Epithelial cell of esophagus (primary cell): ENCODE measurements at regions not wholly inside any gene's neighbourhood (a gene's known extent, or its start where the extent isn't known, plus 50 kb on each side); places are given as distances from the start of the nearest gene placed in this dataset.

ENCODE experiments used
- DNase-seq: peaks from one replicate; pipeline ENCODE4 v3.0.0; 2010; ENCODE audit warnings: low read depth
- H3K4me3 ChIP-seq: 2 replicates; pipeline ENCODE4 v1.5.1; 2011; ENCODE audit warnings: mild to moderate bottlenecking, low read length, control low read depth
- CTCF ChIP-seq: IDR thresholded peaks from 2 replicates; pipeline ENCODE4 v1.5.1; 2011; ENCODE audit warnings: low read depth, mild to moderate bottlenecking, low read length, control low read depth, inconsistent platforms; ENCODE audit not compliant: insufficient read depth; ENCODE audit errors: missing control alignments

- TF ChIP-seq CTCF: no peak
- no peak for DNase-seq
- H3K4me3 ChIP-seq: no peak overlapping the region
These were observed 450.0 kb downstream of the RPS24 start for GRCh38 chr10:78483641-78484040.

- no peak for TF ChIP-seq CTCF
- DNase-seq: no peak
- H3K4me3 ChIP-seq: no peak overlapping the region
These were observed 455.4 kb downstream of the RPS24 start for GRCh38 chr10:78489034-78489433.

DNA sequence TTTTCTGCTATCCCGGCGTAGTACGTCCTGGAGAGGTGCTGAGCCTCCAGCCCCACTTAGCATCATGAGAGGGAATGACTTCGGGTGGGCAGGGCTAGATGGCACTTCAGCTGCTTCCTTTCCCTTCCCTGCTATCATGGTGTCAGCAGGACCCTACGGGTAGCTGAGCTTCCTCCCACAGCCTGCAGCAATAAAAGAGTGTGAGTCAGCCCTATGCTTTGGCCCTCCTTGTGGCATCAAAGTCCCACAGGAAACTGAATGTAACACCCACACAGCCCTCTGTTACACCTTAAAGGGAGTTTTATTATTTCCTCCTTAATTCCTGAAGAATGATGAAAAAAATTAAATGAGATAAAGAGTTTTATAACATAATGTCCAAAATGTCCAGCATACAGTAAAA lies 458.1 kb downstream of the RPS24 start:
- no peak overlapping the region for H3K4me3 ChIP-seq
- DNase-seq: no peak
- no peak for TF ChIP-seq CTCF

DNA sequence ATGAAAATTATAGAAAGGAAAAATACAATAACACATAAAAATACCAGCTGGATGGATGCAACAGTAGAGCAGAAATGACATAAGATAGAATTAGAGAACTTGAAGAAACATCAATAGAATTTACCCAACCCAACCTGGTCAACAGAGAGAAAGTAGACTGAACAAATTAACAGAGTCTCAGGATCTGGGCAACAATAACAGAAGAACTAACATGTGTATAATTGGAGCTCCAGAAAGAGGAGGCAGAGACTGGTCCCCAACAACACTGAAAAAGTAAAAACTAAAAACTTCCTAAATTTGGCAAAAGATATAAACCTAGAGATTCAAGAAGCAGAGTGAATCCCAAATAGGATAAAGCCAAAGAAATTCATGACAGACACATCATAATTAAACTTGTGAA lies 458.8 kb downstream of the RPS24 start:
- DNase-seq: no peak
- no peak overlapping the region for H3K4me3 ChIP-seq
- TF ChIP-seq CTCF: no peak

- no peak overlapping the region for H3K4me3 ChIP-seq
- TF ChIP-seq CTCF: no peak
- no peak for DNase-seq
These were observed 460.5 kb downstream of the RPS24 start for GRCh38 chr10:78494179-78494578.

GRCh38 chr10:78502210-78502936 lies 468.7 kb downstream of the RPS24 start:
- H3K4me3 ChIP-seq: no peak overlapping the region
- no peak for DNase-seq
- TF ChIP-seq CTCF: no peak

DNA sequence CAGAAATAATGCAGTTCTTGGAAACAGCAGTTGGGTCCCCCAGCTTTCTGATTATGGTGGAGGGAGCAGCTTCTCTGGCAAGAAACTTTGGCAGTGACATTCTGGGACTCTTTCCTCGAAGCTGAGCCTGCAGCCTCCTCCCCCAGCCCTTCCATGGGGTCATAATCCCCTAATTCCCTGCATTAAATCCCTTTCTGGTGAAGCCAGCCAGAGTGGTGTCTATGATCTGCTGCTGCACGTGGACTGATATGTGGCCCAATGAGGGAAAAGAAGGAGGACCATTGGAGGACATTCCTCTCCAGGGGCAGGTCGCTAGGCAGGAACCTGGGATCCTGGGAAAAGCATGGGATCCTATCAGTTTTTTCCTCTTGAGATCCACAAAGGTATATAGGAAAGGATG lies 470.5 kb downstream of the RPS24 start:
- no peak for DNase-seq
- TF ChIP-seq CTCF: no peak
- H3K4me3 ChIP-seq: no peak overlapping the region
